A549 (cell line): ENCODE measurements at regions not wholly inside any gene's neighbourhood (a gene's known extent, or its start where the extent isn't known, plus 50 kb on each side); places are given as distances from the start of the nearest gene placed in this dataset.
A peak's percentile ranks its signal among the peaks of the same experiment; 100 is the strongest.

ENCODE experiments used
- ATAC-seq, 2 experiments: fragments of 200-7000 bp in 1 of 2; fragments of >200 bp in 1 of 2; cut with Nextera tagmentation in 1 of 2; cut with Tn5 transposase in 1 of 2; 3 replicates each; pipeline versions ENCODE4 v1.8.0 to v1.9.1; 2018 to 2020; ENCODE audit warnings: mild to moderate bottlenecking in 1 of 2, moderate library complexity in 1 of 2
- CTCF ChIA-PET: fragments of 300-600 bp; sonication (Branson Sonifier 250); formaldehyde crosslinking; extraction: SDS; loops from one replicate; lab custom pipeline; 2021; ENCODE audit warnings: antibody characterized with exemption, inconsistent platforms; lab: Yijun Ruan, JAX
- POLR2A ChIA-PET: fragments of 350-600 bp; formaldehyde crosslinking; extraction: SDS; loops from one replicate; lab custom pipeline; 2021; ENCODE audit warnings: antibody characterized with exemption, inconsistent platforms; lab: Yijun Ruan, JAX
- DNase-seq, 2 experiments: peaks; one replicate each; pipeline versions ENCODE4 v3.0.0 to v3.0.0-alpha.2; 2011 to 2016; ENCODE audit warnings: low read depth in 1 of 2, low spot score in 1 of 2
- FAIRE-seq: peaks from 2 replicates; lab custom pipeline; 2011; peaks lifted over from hg19 to GRCh38; lab: Jason Lieb, UNC
- H3K27ac ChIP-seq, 2 experiments: fragments of >200 bp; sonication (Bioruptor Twin); formaldehyde crosslinking; 3 replicates each; pipeline ENCODE4 v1.5.1; 2016 to 2017
- H3K4me1 ChIP-seq: fragments of >200 bp; sonication (Bioruptor Twin); formaldehyde crosslinking; 3 replicates; pipeline ENCODE4 v1.6.1; 2016
- H3K4me2 ChIP-seq: fragments of >200 bp; sonication (Bioruptor Twin); formaldehyde crosslinking; 3 replicates; pipeline ENCODE4 v1.6.1; 2016
- H3K4me3 ChIP-seq: fragments of >200 bp; sonication (Bioruptor Twin); formaldehyde crosslinking; 3 replicates; pipeline ENCODE4 v1.5.1; 2016
- H3K9me3 ChIP-seq: fragments of >200 bp; sonication (Bioruptor Twin); formaldehyde crosslinking; 3 replicates; pipeline ENCODE4 v1.6.1; 2016
- CBX2 ChIP-seq: fragments of 200-600 bp; sonication (generic); IDR thresholded peaks from 2 replicates; pipeline ENCODE4 v1.6.1; 2016; ENCODE audit warnings: low read depth, mild to moderate bottlenecking, borderline replicate concordance
- CHD2 ChIP-seq: fragments of 150-350 bp; IDR thresholded peaks from 2 replicates; pipeline ENCODE4 v1.6.1; 2014; ENCODE audit warnings: low read length; ENCODE audit not compliant: partially characterized antibody
- EHF ChIP-seq: fragments of 250-450 bp; sonication (Bioruptor Pico); IDR thresholded peaks from 2 replicates; pipeline ENCODE4 v1.5.0; 2020; ENCODE audit warnings: mild to moderate bottlenecking
- EHMT2 ChIP-seq: fragments of 200-600 bp; sonication (generic); IDR thresholded peaks from 2 replicates; pipeline ENCODE4 v1.6.1; 2016; ENCODE audit warnings: antibody characterized with exemption, low read depth, mild to moderate bottlenecking, moderate library complexity
- EP300 ChIP-seq, 2 experiments: fragments of >200 bp; sonication (Bioruptor Twin); formaldehyde crosslinking; IDR thresholded peaks; 2 replicates in 1 of 2; 3 replicates in 1 of 2; pipeline ENCODE4 v1.6.1; 2016 to 2017
- FOSB ChIP-seq: fragments of 250-450 bp; sonication (Bioruptor Pico); IDR thresholded peaks from 2 replicates; pipeline ENCODE4 v1.5.0; 2020; ENCODE audit warnings: mild to moderate bottlenecking, moderate library complexity
- FOSL2 ChIP-seq, 2 experiments: fragments of 450-650 bp in 1 of 2; fragments of >200 bp in 1 of 2; sonication (Bioruptor Twin) in 1 of 2; formaldehyde crosslinking; IDR thresholded peaks; 2 replicates each; pipeline versions ENCODE4 v1.5.0 to v1.6.1; 2016 to 2020; ENCODE audit warnings: mild to moderate bottlenecking in 1 of 2, moderate library complexity in 1 of 2
- FOXS1 ChIP-seq: fragments of 250-450 bp; sonication (Bioruptor Pico); IDR thresholded peaks from 2 replicates; pipeline ENCODE4 v1.5.0; 2020; ENCODE audit warnings: mild to moderate bottlenecking, moderate library complexity
- GATA3 ChIP-seq: IDR thresholded peaks from 2 replicates; pipeline ENCODE4 v1.6.1; 2012; ENCODE audit warnings: borderline replicate concordance
- HOXB5 ChIP-seq: fragments of 250-450 bp; sonication (Bioruptor Pico); IDR thresholded peaks from 2 replicates; pipeline ENCODE4 v1.5.0; 2020; ENCODE audit warnings: mild to moderate bottlenecking, moderate library complexity
- KDM1A ChIP-seq: fragments of 200-600 bp; sonication (generic); IDR thresholded peaks from 2 replicates; pipeline ENCODE4 v1.6.1; 2016; ENCODE audit warnings: low read depth, mild to moderate bottlenecking
- KDM5A ChIP-seq: fragments of 200-600 bp; sonication (generic); IDR thresholded peaks from 2 replicates; pipeline ENCODE4 v1.6.1; 2016; ENCODE audit warnings: antibody characterized with exemption, mild to moderate bottlenecking
- MAZ ChIP-seq: fragments of 150-350 bp; IDR thresholded peaks from 2 replicates; pipeline ENCODE4 v1.6.1; 2014; ENCODE audit warnings: antibody characterized with exemption, low read depth, low read length, borderline replicate concordance
- NFE2L2 ChIP-seq: fragments of 150-350 bp; conservative IDR thresholded peaks from 2 replicates; pipeline ENCODE4 v1.6.1; 2014; ENCODE audit warnings: low read length
- NR3C1 ChIP-seq: fragments of >200 bp; sonication (Bioruptor Twin); formaldehyde crosslinking; IDR thresholded peaks from 3 replicates; pipeline ENCODE4 v1.6.1; 2017
- PHF8 ChIP-seq: fragments of 200-600 bp; sonication (generic); IDR thresholded peaks from 2 replicates; pipeline ENCODE4 v1.6.1; 2016; ENCODE audit warnings: low read depth, mild to moderate bottlenecking, antibody characterized with exemption, moderate library complexity, borderline replicate concordance
- RAD21 ChIP-seq, 2 experiments: fragments of >200 bp in 1 of 2; sonication (Bioruptor Twin) in 1 of 2; formaldehyde crosslinking in 1 of 2; IDR thresholded peaks in 1 of 2; conservative IDR thresholded peaks in 1 of 2; 2 replicates in 1 of 2; 3 replicates in 1 of 2; pipeline ENCODE4 v1.6.1; 2012 to 2018; ENCODE audit warnings: inconsistent platforms in 1 of 2
- RNF2 ChIP-seq: fragments of 200-600 bp; sonication (generic); IDR thresholded peaks from 2 replicates; pipeline ENCODE4 v1.6.1; 2016; ENCODE audit warnings: low read depth, mild to moderate bottlenecking, antibody characterized with exemption, moderate library complexity, borderline replicate concordance
- TFCP2L1 ChIP-seq: fragments of 250-450 bp; sonication (Bioruptor Pico); IDR thresholded peaks from 2 replicates; pipeline ENCODE4 v1.5.0; 2021; ENCODE audit warnings: mild to moderate bottlenecking
- TP53 ChIP-seq: fragments of 250-450 bp; sonication (Bioruptor Pico); IDR thresholded peaks from 2 replicates; pipeline ENCODE4 v1.5.0; 2021; ENCODE audit warnings: mild to moderate bottlenecking, moderate library complexity
- ZNF302 ChIP-seq: fragments of 250-450 bp; sonication (Bioruptor Pico); IDR thresholded peaks from 2 replicates; pipeline ENCODE4 v1.9.0; 2021; ENCODE audit warnings: inconsistent platforms, mild to moderate bottlenecking, moderate library complexity
- ZSCAN20 ChIP-seq: fragments of 250-450 bp; sonication (Bioruptor Pico); IDR thresholded peaks from 2 replicates; pipeline ENCODE4 v1.8.0; 2022; ENCODE audit warnings: mild to moderate bottlenecking, moderate library complexity
- WGBS: methylation state at CpG from one replicate; pipeline ENCODE4 v1.1.6; 2017; ENCODE audit errors: missing lambda C conversion rate; 5-methylcytosine and 5-hydroxymethylcytosine counted together
- TF ChIP-seq, protein P1 (sequence below): fragments of 200-600 bp; sonication (generic); IDR thresholded peaks from 2 replicates; pipeline ENCODE4 v1.6.1; 2016; ENCODE audit warnings: antibody characterized with exemption, mild to moderate bottlenecking, moderate library complexity
- TF ChIP-seq, protein P2 (sequence below): fragments of >200 bp; sonication (Bioruptor Twin); formaldehyde crosslinking; IDR thresholded peaks from 3 replicates; pipeline ENCODE4 v1.6.1; 2016
- TF ChIP-seq, protein P3 (sequence below): fragments of 250-450 bp; sonication (Bioruptor Pico); IDR thresholded peaks from 2 replicates; pipeline ENCODE4 v1.5.0; 2021; ENCODE audit warnings: mild to moderate bottlenecking, moderate library complexity, borderline replicate concordance

DNA sequence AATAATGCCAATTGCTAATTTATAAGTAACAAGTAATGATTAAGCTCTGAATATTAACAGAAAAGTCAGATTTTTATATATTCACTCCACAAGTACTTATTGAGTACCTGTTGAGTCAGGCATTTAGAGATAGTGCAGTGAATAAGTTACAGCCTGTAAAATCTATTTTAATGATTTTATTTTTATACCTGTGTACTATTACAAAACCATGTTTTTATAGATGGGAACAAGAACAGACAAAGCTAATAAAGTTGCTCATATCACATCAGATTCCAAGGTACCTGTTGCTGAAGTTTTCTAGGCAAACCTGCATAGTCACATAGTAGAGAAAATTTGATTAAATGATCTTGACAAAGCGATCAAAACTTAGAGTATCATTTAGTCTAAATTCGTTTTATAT is 623.7 kb downstream of the EFNA5 start:
- peak; percentile 23 for FAIRE-seq
- H3K4me3 ChIP-seq, result no peak overlapping the region
- ATAC-seq, result no peak
- TF ChIP-seq NR3C1 (no peak), EP300 (IDR thresholded peaks at IDR 0.05) (no peak), CHD2 (no peak), HOXB5 (CRISPR knock-in tag) (no peak), CBX2 (no peak), EHF (CRISPR knock-in tag) (no peak), PHF8 (no peak), KDM1A (no peak), MAZ (no peak), FOXS1 (CRISPR knock-in tag) (no peak), EHMT2 (no peak)
- TF ChIP-seq, protein P1, sequence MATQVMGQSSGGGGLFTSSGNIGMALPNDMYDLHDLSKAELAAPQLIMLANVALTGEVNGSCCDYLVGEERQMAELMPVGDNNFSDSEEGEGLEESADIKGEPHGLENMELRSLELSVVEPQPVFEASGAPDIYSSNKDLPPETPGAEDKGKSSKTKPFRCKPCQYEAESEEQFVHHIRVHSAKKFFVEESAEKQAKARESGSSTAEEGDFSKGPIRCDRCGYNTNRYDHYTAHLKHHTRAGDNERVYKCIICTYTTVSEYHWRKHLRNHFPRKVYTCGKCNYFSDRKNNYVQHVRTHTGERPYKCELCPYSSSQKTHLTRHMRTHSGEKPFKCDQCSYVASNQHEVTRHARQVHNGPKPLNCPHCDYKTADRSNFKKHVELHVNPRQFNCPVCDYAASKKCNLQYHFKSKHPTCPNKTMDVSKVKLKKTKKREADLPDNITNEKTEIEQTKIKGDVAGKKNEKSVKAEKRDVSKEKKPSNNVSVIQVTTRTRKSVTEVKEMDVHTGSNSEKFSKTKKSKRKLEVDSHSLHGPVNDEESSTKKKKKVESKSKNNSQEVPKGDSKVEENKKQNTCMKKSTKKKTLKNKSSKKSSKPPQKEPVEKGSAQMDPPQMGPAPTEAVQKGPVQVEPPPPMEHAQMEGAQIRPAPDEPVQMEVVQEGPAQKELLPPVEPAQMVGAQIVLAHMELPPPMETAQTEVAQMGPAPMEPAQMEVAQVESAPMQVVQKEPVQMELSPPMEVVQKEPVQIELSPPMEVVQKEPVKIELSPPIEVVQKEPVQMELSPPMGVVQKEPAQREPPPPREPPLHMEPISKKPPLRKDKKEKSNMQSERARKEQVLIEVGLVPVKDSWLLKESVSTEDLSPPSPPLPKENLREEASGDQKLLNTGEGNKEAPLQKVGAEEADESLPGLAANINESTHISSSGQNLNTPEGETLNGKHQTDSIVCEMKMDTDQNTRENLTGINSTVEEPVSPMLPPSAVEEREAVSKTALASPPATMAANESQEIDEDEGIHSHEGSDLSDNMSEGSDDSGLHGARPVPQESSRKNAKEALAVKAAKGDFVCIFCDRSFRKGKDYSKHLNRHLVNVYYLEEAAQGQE, result no peak
- TF ChIP-seq, protein P2, sequence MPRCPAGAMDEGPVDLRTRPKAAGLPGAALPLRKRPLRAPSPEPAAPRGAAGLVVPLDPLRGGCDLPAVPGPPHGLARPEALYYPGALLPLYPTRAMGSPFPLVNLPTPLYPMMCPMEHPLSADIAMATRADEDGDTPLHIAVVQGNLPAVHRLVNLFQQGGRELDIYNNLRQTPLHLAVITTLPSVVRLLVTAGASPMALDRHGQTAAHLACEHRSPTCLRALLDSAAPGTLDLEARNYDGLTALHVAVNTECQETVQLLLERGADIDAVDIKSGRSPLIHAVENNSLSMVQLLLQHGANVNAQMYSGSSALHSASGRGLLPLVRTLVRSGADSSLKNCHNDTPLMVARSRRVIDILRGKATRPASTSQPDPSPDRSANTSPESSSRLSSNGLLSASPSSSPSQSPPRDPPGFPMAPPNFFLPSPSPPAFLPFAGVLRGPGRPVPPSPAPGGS, result no peak
- ChIA-PET POLR2A (no interaction called here), CTCF (no interaction called here)
- H3K9me3 ChIP-seq, result 0 out of 3 replicates have a peak, but pooled peaks cover 5% of the 10 kb centered on the region
- H3K4me2 ChIP-seq, result no peak overlapping the region
- H3K4me1 ChIP-seq, result no peaks in the 10 kb centered on the region
- no peak for DNase-seq
- no peak overlapping the region for H3K27ac ChIP-seq
- WGBS, result 49% methylated on average over 2 of the region's 2 CpGs

DNA sequence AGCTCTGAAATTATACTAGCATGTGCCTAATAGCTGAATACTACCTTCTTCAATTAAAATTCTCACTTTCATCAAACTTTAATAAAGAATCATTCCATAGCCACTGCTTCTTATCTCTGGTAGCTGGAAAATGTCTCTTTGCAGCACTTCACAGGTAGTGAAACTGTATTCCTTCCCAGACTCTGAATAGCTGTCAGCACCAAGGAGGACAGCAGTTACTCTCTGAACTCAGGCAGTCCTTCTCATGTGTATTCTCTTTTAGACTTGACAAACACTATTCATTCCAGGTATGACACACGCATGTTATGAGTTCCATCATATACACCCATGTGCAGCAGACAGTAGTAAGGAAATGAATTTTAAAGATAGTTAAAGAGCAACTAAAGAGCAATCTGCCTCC is 627.1 kb downstream of the EFNA5 start:
- no peaks in the 10 kb centered on the region for H3K9me3 ChIP-seq
- DNase-seq, result no peak
- TF ChIP-seq, protein P2, result no peak
- TF ChIP-seq FOSL2 (IDR thresholded peaks at IDR 0.05), result no peak
- no peak for TF ChIP-seq FOSL2 (CRISPR knock-in tag; IDR thresholded peaks at IDR 0.05)
- TF ChIP-seq FOSB (CRISPR knock-in tag), result no peak
- TF ChIP-seq FOXS1 (CRISPR knock-in tag), result no peak
- no peak for TF ChIP-seq ZSCAN20 (CRISPR knock-in tag)
- H3K4me1 ChIP-seq, result no peaks in the 10 kb centered on the region
- H3K27ac ChIP-seq, result no peak overlapping the region
- no peak overlapping the region for H3K4me2 ChIP-seq
- 100% methylated on average over 1 of the region's 1 CpG for WGBS
- POLR2A ChIA-PET, result no interaction called here
- no peak for FAIRE-seq
- no peak overlapping the region for H3K4me3 ChIP-seq
- no peak for ATAC-seq
- CTCF ChIA-PET, result no interaction called here

DNA sequence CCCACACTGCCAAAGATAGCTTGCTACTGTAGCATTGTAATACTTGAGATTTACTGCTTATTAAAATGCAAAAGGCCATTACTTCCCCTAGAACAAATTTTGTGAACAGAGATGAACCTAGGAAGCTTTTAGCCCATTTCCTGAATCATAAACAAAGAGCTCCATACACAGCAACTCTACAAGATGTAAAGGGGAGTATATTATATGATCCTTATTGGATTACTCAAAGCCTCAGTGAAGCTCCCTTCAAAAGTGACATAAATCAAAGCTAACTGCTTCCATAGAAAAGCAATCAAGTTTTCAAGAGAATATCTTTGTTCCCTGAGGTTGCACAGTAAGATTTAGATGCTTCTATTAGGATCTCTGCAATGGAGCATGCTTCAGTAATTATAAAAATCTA is 629.8 kb downstream of the EFNA5 start:
- Histone ChIP-seq H3K4me2 (no peak overlapping the region), H3K9me3 (no peaks in the 10 kb centered on the region), H3K4me3 (no peak overlapping the region), H3K27ac (no peak overlapping the region), H3K4me1 (no peaks in the 10 kb centered on the region)
- no peak for DNase-seq
- TF ChIP-seq NFE2L2 (no peak), RAD21 (conservative IDR thresholded peaks at IDR 0.05 in 1 of 2, IDR thresholded peaks at IDR 0.05 in 1 of 2) (no peak), TFCP2L1 (CRISPR knock-in tag) (no peak), FOXS1 (CRISPR knock-in tag) (no peak), ZNF302 (no peak), GATA3 (no peak), RNF2 (no peak), PHF8 (no peak), FOSL2 (IDR thresholded peaks at IDR 0.05) (no peak), FOSL2 (CRISPR knock-in tag; IDR thresholded peaks at IDR 0.05) (no peak), KDM5A (no peak), KDM1A (no peak), TP53 (no peak)
- TF ChIP-seq, protein P3, sequence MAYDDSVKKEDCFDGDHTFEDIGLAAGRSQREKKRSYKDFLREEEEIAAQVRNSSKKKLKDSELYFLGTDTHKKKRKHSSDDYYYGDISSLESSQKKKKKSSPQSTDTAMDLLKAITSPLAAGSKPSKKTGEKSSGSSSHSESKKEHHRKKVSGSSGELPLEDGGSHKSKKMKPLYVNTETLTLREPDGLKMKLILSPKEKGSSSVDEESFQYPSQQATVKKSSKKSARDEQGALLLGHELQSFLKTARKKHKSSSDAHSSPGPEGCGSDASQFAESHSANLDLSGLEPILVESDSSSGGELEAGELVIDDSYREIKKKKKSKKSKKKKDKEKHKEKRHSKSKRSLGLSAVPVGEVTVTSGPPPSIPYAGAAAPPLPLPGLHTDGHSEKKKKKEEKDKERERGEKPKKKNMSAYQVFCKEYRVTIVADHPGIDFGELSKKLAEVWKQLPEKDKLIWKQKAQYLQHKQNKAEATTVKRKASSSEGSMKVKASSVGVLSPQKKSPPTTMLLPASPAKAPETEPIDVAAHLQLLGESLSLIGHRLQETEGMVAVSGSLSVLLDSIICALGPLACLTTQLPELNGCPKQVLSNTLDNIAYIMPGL (CRISPR knock-in tag), result no peak
- CTCF ChIA-PET, result interaction anchor here (1.1 kb wide), 1 partner anchor 13 kb away, joined by 3 read pairs; no protein-coding TSS in a partner anchor
- no peak for FAIRE-seq
- ATAC-seq, result no peak
- POLR2A ChIA-PET, result no interaction called here
